ENCODE measurements at regions not wholly inside any gene's neighbourhood (a gene's known extent, or its start where the extent isn't known, plus 50 kb on each side); places are given as distances from the start of the nearest gene placed in this dataset.

- TF ChIP-seq CTCF (conservative IDR thresholded peaks at IDR 0.05; ENCODE audit: low read length): no peak
- no peak for TF ChIP-seq EZH2phosphoT487 (IDR thresholded peaks at IDR 0.05; ENCODE audit: borderline replicate concordance, low read depth, low read length)
These were observed 1594.6 kb upstream of the SLC39A10 start for GRCh38 chr2:194062401-194062800.
